Stimulated activated CD4-positive, alpha-beta T cell treated with anti-CD3 and anti-CD28 coated beads, Interleukin-12 subunit alpha, Interleukin-12 subunit beta, amount 100 ng/mL, for 4 hours (primary cell): ENCODE measurements at regions not wholly inside any gene's neighbourhood (a gene's known extent, or its start where the extent isn't known, plus 50 kb on each side); places are given as distances from the start of the nearest gene placed in this dataset.

Experiments
- DNase-seq: peaks from one replicate; pipeline ENCODE4 v3.0.0-alpha.2; 2020

DNA sequence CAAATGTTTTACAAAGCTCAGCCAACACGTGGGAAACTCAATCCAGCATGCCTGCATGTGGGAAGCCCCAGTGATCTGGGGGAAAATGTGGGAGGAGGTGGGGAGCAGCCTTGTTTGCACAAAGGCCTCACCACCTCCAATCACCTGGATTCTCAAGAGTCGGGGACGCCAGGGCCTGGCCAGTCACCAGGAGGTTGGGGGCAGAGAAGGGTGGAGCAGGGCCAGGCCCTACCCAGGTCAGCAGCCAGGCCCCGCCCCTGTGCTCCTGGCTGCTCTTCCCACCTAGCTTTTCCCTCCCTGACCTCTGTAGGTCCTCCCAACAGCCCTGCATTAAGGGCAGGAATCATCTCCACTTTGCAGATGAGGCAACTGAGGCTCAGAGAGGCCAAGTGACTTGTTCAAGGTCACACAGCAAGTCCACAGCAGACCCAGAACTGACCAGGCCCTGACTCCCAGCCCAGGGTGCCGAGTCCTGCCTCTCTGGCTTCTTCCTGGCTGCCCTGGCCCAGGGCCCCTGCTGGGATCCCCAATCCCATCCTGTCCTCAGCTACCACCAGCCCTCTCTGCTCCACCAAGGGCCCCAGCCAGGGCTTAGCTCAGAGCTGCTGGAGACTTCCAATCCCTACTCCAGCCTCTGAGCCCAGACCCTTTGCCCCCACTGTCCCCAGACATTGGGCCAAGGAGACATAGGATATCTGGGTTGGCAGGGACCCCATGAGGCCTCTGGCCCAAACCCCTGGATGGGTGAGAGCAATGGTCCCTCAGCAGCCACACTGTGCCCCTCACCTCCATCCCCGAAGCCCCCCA, 508.6 kb downstream of the PTPRU start:
- no peak for DNase-seq

DNA sequence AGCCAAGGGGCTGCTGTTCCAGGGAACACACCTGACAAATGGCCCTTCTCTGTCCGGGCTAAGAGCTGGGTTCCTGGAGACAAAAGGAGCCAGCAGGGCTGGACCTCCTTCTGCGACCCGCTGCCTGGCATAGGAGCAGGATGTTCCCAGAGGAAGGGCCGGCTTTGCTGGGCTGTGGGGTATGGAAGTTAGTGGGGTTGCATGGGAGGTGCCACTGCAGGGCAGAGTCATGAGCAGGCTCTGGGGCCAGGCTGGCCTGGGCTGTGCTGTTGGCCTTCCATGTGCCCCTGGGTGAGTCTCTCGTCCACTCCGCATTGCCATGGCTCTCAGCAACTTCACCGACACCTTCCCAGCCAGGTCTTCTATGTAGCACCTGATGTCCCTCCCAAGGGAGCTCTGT, 507.6 kb downstream of the PTPRU start:
- DNase-seq, result no peak

DNA sequence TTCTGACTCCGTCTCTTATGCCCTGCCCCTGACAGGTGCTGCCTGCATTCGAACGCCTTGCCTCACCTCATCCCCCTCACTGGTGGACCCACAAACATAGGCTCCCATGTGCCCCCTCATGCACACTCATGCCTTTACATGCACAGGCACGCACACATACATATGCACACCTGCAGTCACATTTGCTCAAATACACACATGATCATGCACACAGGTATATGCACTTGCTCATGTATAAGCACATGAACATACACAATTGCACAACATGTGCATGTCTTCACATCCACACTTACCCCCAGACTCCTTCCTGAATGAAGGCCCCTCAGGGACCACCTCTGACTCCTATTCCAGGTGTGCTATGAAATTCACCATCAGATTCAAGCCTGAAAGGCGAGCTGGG, 506.9 kb downstream of the PTPRU start:
- no peak for DNase-seq

DNA sequence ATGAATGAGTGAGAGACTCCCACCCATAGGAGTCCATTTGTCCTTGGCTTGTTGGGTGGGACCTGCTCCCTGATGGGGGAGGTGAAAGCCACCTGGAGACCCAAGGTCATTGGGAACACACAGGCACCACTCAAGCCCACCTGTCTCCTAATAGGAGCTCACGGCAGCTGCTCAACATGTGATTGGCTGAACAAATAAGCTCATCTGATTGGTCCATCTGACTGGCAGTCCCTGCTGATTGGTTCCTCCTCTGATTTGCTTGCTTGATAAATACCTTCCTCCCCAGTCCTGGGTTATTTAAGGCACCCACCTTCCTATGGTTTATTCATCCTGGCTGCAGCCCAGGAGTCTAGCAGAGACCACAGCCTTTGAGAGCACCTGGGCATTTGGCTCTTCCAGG, 502.9 kb downstream of the PTPRU start:
- DNase-seq, result no peak

DNA sequence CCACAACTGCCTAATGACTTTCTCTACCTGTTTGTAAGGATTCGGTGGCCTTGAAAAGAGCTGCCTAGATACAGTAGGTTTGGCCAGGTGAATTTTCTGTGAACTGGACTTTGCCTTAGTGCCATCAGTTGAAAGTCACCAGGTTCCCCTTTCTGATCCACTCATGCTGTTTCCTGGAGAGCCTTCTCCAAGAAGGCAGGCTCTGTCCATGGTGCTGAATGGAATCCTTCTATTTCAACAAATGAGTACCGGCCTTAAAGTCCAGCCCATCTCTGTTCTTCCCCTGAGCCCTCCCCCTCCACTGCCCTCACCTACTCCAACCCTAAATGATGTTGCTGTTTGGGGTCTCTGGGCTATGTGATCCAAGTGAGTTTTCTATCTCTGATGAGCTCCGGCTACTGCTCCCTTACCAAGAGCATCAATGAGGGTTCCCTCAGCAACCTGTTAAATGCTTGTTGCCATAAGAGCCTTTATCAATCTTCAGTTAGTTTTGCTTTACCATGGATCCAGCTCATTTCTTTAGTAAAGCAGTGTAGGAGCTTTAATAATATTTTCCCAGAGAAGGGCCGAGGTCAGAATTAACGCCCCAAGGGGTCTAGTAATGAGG, 500.4 kb downstream of the PTPRU start:
- DNase-seq, result no peak

DNA sequence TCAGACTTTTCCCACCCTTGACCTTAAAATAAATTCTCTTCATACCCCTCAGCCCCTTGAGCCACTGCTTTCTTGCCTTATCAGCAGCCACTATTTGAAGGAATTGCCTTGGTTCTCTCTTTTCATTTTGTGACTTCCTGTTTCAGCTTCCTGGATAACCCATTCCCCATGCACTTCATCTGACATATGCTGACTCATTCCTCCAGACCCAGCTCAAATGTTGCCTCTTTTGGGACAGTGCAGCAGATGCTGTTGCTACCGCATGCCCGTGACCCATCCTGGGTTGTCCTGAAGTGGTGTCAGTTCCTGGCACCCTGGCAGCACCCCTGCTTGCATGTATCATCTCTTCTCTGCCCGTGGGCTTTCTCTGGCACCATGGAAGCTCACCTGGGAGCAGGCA, 496.1 kb downstream of the PTPRU start:
- DNase-seq, result no peak

DNA sequence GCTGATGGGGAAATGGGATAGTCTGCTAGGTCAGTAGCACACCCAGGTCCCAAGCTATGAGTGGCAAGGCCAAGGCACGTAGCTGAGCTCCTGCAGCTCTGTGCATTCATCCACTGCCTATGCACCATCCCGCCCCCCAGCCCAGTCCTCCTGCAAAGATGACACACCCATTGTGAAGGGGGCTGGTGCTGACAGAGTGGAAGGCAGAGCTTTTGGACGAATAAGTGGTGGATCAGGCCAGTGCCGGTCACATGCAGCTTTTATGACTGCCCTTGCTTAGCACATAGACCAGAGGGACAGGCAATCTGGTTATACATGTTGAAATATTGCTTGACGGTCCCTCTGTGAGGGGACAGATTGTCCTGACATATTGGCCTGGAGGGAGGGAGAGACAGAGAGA, 494.3 kb downstream of the PTPRU start:
- DNase-seq, result no peak

DNA sequence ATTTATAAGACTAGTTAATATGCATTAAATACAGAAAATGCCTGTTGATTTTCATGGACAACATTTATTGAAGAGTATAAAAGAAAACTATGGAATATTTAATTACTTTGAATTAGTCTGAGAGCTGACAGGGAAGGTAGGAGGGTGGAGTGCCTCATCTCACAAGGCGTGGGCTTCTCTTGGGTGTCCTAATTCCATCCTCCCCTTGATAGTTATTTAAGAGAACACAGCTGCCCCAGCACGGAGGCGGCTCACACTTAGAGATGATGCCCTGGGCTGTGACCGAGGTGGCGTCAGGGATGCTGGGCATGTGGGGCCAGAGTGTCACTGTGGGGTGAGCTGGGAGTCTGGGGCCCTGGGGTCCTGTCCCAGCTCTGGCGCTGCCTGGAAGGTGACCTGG, 493.0 kb downstream of the PTPRU start:
- DNase-seq, result no peak

DNA sequence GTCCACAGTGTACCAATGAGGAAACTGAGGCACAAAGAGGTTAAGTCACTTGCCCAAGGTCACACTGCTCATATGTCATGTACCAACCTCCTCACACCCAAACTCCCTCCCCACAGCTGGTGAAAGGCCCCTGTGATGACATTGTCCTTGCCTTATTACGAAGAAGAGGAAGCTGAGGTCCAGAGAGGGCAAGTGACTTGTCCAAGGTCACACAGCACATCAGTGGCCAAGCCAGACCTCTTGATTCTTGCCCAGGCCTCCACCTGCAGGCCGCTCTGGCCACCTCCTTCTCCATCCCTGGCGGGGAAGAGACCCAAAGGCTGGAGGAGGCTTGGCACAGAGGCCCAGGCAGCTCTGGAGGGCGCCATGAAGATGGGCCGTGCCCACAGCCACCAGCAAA, 492.4 kb downstream of the PTPRU start:
- DNase-seq, result no peak

DNA sequence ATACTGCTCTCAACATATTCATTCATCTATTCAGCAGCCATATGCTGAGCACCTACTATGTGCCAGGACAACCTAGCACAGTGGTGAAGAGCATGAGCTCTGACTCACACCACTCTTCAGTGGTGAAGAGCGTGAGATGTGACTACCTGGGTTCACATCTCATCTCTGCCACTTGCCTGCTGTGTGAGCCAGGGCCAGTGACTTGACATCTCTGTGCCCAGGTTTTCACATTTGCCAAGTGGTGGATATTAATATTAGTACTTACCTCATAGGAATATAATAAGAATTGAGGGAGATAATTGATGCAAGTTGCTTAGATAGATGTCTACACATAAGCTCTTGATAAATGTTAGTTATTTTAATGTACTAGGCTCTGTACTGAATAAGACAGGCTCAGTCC, 488.9 kb downstream of the PTPRU start:
- no peak for DNase-seq

DNA sequence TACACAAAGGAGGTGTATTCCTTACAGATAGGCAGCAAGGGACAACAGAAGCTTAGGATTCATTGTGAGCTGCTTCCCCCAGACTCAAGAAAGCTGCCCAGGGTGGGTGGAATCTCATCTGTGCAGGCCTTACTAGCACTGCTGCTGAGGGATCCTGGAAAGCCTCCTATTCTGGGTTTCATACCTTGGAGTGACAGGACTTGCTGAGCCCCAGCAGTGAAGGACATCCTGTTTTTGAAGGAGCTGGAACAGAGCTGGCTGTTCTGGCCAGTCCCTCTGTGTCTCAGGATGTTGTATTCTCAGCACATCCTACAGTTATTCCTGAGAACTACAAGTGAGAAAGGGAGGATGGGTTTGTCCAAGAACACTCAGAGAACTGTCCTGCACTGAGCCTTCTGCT, 486.3 kb downstream of the PTPRU start:
- DNase-seq, result no peak

DNA sequence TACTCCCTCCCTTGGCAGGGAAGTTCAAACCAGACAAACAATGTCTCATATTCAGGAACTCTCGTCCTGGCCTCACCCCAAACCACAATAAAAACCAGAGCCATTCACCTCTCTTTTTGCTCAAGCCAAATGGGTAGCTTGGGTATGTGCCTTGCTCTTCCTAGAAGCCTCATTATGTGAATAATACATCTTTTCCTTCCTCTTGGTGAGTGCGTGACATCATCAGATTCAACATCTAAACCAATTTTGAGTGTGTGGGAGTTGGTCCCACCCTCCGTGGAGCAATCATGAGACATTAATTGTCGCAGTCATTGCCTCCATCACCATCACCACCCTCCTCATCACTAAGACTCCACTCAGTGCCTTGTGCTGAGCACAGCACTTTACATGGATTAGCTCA, 482.9 kb downstream of the PTPRU start:
- DNase-seq, result no peak

DNA sequence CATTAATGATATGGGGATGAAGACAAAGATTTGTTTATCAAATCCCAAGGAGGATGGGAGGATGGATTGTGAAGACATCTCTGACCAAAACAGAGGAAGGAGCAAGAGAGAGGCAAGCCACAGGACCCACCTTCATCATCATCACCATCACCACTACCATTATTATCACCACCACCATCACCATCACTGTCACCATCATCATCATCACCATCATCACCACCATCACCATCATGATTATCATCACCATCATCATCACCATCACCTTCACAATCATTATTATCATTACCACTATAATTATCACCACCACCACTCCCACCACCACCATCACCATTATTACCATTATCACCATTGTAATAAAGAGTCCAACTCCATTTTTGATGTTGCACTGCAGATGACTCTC, 482.5 kb downstream of the PTPRU start:
- DNase-seq, result no peak

DNA sequence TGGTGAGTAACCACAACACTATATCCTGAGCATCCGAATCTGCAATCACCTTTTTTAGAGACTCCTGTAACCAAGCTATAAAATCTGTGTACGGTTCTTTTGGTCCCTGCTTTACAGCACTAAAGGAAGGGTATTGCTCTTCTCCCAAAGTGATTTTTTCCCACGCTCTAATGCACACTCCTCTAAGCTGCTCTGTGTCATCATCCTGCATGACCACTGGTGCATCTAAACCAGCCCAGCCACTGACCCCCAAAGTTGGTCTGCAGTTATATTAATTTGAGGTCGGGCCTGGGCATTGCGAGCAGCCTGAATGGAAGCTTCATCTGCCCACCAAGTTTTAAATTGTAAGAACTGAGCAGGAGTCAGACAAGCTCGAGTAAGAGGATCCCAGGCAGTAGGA, 480.0 kb downstream of the PTPRU start:
- no peak for DNase-seq

DNA sequence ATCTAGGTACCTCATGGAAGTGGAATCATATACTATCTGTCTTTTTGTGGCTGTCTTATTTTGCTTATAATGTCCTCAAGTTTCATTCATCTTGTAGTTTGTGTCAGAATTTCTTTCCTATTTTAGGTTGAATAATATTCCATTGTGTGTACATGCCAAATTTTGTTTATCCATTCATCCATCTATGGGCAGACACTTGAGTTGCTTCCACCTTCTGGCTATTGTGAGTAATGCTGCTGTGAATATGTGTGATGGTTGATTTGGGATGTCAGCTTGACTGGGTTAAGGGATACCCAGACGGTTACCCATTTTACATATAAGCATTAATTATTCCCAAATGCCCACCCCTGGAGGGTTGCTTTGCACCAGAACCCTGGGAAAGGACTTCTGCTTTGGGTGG, 477.5 kb downstream of the PTPRU start:
- DNase-seq, result no peak

DNA sequence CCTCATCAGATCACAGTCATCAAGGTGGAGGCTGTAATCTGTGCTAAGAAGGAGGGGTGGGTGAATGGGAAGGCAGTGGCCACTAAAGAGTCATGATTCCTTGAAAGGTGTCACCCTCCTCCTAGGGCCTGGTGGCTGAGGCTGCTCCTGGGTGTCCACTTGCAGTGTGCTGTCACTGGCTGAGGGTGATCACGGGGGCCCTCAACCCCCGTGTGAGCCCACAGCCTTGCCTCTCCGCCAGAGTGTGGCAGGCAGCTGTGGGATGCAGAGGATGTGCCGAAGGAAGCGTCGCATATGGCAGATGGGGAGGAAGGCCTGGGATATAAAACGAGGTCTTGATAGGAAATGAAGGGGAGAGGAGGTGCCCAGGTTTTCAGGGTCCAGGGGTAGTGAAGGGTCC, 476.5 kb downstream of the PTPRU start:
- DNase-seq, result no peak

DNA sequence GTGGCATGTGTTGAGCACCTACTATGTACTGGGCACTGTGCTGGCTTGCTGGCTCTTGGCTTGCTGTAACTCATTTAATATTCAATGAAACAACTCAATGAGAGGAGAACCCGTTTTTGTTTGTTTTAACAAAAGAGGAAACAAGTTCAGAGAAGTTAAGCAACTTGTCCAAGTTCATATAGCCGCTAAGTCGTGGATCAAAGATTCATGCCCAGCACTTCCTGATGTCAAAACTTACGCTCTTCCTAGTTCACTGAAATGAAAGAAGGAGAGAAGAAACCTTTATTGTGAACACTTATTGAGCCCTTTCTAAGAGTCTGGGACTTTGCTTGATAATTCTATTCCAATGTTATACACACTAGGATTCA, 475.9 kb downstream of the PTPRU start:
- no peak for DNase-seq

DNA sequence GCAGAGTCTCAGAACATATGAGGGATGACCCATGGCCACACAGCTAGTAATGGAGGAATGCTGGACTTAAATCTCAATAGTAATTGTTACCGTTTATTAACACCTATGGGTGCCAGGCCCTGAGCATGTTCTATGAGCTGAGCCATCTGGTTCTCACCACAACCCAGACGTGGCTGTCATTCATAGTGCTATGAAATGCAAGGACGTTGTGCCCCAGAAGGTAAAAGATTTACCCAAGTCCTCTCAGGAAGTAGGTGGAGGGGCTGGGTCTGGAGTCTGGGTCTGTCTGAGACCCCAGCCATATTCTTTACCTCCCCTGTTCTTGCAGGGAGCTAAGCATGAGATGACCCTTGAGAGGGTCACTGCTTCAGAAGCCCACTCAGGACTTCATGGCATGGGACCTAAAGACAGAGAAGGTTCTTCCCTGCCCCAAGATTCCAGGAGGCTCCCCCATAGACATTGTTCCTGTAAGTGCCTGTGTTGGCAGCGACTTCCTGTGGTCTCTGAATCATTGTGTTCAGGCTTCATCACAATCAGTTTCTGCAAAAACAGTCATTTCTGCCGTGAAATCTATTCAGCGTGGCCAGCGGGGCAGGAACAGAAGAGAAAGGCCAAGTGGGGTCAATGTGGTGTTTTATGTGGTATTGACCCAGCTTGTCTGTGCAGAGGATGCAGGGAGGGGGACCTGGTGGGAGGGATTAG, 475.4 kb downstream of the PTPRU start:
- no peak for DNase-seq

DNA sequence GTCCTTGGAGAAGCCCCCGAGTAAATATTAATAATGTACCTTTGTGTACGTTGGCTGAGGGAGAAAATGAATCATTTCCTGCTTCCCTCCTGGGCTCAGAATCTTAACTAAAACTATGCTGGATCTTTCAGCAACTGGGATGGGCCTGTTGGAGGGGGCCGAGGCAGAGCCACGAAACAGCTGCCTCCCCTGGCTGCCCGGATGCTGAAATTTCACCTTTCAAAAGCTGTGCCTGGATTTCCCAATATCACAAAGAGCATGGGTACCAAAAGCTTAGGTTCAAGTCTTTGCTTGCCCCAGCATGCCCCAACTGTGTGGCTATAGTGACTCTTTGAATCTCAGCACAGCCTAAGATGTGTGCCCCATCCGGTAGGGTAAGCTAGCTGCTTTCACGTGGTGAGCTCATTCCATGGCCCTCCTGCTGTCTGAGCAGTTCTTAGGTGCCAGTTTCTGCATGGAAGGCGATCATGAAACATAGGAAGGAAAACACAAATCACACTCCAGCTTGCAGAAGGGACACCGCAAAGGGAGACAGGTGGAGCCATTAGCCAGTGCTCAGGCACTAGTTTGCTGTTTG, 473.5 kb downstream of the PTPRU start:
- no peak for DNase-seq

DNA sequence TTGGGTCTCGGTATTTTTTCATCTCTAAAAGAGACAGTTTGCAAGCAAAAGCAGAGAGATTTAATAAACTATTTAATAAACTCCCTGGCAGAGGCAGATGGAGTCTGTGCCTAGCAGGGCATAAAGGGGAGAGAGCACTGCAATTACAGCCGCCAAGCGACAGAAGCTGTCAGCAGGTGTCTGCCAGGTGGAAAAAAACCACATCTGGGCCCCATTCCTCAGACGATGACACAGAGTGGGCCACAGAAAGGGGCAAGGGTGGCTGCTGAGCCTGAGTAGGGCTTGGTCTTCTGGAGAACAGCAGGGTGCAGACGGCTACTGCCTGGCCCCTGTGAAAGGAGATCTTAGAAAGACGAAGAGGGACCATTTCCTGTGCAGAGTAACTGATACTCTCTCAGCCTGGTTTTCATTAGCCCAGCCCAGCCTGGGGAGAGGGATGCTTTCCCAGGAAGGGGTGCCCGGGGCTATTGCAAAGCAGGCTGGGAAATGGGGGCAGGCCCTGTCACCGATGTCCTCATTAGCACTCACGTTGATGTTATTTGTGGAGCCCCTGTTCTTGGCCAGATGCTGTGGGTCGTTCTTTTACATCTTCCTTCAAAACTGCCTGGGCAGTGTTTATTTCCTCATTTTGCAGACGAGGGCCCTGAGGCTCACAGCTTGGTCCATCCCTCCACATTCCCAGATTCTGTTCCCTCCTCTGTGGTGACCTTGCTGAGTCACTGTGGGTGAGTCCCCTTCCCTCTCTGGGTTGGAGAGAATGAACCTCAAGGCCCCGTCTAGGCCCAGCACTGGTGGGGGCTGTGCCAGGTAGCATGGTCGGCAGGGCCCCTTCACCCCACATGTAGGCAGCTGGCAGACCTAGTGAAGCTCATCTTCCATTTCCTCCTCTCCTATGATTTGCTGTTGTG, 472.7 kb downstream of the PTPRU start:
- no peak for DNase-seq

DNA sequence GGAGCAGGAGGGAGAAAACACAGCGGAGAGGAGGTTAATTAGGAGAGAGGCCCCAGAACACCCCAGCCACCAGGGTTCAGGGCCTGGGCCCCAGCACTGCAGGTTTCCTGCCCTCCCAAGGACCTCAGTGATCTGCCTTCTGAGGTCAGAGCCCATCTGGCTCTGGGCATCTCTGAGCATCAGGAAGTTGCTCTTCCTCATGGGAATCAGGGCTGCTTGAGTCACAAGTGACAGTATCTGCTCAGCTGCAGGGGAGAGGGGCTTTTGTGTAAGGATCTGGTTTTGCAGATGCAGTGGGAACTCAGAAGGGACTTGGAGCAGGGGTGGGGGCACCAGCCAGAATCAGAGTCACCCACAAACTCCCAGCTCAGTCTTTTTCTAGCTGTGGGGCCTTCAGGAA, 472.1 kb downstream of the PTPRU start:
- DNase-seq, result no peak

DNA sequence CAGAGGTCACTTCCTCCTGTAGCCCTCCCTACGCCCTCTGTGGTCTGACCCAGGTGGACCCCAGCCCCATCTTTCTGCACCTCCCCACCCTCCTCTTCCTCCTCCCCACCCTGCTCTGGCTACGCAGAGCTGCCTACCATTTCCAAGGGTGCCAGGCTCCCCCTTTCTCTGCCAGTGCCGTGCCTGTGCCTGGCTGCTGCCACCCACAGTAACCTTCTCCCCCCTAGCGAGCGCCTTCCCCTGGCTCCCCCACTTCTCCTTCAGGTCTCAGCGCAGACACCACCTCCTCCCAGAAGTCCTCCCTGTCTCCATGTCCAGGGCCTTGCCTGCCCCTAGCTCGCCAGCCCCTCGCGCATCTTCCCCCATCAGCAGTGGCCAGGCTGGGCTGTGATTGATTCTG, 471.5 kb downstream of the PTPRU start:
- no peak for DNase-seq

DNA sequence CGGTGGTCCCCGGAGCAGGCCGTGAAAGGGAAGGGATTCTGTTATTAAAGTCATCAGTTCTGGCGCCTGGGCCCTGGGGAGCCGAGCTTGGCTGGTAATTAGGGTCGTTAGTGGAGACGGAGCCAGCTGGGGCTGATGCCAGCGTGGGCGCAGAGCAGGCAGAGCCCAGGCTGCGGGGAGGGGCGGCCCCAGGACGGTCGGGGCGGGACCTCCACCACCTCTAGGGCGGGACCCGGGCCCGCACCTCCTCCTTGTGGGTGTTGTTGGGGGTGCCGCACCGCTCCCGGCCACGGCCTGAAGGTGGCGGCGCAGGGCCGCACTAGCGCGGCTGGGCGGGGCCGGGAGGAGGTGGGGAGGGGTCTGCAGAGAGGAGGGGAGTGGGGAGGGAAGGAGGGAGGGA, 470.6 kb downstream of the PTPRU start:
- peak; percentile 1 for DNase-seq
